Loucy (cell line): ENCODE measurements at regions not wholly inside any gene's neighbourhood (a gene's known extent, or its start where the extent isn't known, plus 50 kb on each side); places are given as distances from the start of the nearest gene placed in this dataset.

Experiments
- CTCF ChIP-seq: fragments of 200-600 bp; sonication (generic); conservative IDR thresholded peaks from 2 replicates; pipeline ENCODE4 v1.5.1; 2014; ENCODE audit warnings: mild to moderate bottlenecking, antibody characterized with exemption, low read length
- EZH2phosphoT487 ChIP-seq: fragments of 200-600 bp; IDR thresholded peaks from 2 replicates; pipeline ENCODE4 v1.6.1; 2018; ENCODE audit warnings: antibody characterized with exemption, mild to moderate bottlenecking, moderate library complexity, borderline replicate concordance

- no peak for TF ChIP-seq EZH2phosphoT487
- no peak for TF ChIP-seq CTCF
Measured at GRCh38 chrX:44071847-44072551, 98.8 kb upstream of the NDP start.
